Hematopoietic multipotent progenitor cell treated with erythropoietin and hydrocortisone succinate and interleukin-3 and kit ligand, for 8 days (in vitro differentiated cells): ENCODE measurements at regions not wholly inside any gene's neighbourhood (a gene's known extent, or its start where the extent isn't known, plus 50 kb on each side); places are given as distances from the start of the nearest gene placed in this dataset.

Experiments used
- DNase-seq: peaks from one replicate; pipeline ENCODE4 v3.0.0-alpha.2; 2015

DNA sequence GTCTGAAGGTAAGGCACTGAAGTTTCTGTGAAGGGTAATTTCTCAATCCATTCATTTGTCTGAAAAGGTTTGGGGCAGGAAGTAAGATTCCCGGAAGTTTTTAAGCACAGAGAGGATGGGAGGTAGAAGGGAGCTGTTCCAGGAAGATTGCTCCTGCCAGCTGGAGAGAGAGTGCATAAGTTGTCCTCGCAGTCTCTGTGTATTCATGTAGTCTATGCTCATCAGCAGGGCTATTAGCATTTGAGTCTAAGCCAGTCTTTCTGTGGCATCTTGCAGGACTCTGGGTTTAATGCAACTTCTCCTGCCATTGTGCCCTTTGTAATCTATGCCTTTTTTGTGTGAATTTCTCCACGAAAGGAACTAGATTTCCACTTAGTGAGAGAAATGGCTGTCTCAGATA lies 140.8 kb upstream of the FGGY start:
- DNase-seq, result no peak

DNA sequence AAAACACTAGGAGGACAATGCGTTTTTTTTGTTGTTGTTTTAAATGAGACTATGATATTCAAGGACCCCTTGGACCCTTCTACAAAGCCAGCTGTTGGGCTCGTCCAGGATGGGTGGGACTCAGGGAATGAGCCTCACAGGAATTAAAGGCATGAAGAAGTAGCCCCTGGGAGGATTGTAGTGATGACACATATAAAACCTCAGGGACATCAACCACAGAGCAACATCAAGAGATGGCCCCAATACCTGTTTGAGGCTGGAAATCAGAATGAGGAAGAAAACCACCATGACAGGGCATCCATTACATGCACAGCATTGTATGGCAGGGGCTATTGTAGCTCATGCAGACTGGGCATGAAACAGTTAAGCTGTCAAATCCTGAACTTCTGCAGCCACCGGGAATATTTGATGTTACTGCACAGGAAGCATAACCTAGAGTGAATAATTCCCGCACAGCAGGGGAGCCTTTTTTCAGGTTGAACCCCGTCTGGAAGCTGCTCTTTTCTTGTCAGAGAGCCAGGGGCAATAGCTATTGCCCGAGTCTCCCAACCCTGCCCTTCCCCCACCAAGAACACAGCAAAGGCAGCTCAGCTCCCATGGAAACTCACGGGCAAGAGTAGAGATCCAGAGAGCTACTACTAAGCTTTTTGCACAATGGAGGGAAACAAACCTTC lies 140.2 kb upstream of the FGGY start:
- DNase-seq, result no peak

DNA sequence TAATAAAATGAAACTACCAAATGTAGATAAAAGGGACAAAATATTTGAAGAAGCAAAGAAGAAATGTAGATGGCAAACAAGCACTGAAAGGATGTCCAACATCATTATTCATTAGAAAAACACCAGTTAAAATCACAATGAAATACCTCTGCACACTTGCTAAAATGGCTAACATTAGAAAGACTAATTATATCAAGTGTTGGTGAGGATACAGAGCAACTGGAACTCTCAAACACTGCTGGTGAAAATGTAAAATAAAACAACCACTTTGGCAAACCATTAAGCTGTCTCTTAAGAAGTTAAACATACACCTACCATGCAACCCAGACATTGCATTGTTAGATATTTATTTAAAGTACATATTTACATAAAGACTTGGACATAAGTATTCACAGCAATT lies 138.6 kb upstream of the FGGY start:
- no peak for DNase-seq

DNA sequence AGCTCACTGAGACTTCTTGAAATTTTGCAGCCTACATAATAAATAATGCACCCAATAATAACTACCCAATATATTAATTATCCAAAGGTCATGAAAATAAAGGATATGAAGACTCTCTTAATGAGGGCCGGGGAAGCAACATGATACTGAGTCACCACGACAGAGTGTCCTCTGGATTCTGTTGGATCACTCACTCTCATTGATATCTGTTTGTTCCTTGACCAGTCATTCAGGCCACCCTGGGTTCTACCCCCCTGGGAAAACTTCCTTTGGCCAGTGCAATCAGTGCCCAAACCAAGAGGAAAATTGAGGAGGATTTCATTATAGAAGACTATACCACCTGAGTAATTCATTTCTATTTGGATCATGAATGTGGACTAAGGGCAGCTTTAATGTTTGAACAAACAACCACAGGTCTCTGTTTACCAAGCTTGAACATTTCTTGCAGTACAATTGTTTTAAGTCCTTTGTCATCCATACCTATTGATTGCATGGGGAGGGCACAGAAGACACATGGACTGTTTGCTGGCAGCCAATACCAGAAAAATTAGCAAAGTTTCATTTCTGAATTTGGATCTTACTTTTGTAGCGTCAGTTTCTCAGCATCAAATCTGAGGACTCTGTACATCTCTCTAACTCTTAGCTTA lies 137.2 kb upstream of the FGGY start:
- no peak for DNase-seq

DNA sequence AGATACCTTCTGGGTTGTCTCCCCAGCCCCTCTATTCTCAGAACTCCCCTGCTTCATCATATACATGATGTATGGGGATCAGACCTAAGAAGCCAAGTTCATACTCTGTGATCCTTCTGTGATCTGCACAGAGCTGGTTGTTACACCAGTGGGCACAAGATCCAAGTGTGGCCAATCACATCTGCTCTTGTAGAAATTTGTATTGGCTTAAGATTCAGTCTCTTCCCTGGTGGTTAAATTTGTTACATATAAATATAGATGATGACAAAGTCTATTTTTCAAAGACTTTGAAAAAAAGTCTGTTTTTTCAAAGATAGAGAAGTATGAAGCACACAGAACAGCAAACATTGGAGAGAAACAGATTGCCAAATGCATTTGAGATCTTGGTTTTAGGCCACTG lies 135.8 kb upstream of the FGGY start:
- DNase-seq, result no peak

DNA sequence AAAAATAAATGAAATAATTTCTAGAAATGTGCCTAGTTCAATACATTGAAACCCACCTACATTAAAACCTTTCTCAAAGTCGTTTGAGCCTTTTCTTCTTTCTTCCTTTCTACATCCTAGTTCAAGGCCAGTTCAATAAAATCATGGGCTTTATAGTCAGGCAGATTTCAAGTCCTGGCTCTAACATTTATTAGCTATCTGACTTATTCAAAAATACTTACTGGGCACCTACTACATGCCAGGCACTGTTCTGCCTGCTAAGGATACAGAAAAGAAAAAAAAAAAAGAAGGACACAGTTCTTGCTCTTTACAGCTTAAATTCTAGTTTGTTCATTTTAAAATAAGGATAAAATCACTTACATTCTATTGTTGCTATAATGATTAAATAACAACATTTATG lies 134.2 kb upstream of the FGGY start:
- DNase-seq, result no peak

DNA sequence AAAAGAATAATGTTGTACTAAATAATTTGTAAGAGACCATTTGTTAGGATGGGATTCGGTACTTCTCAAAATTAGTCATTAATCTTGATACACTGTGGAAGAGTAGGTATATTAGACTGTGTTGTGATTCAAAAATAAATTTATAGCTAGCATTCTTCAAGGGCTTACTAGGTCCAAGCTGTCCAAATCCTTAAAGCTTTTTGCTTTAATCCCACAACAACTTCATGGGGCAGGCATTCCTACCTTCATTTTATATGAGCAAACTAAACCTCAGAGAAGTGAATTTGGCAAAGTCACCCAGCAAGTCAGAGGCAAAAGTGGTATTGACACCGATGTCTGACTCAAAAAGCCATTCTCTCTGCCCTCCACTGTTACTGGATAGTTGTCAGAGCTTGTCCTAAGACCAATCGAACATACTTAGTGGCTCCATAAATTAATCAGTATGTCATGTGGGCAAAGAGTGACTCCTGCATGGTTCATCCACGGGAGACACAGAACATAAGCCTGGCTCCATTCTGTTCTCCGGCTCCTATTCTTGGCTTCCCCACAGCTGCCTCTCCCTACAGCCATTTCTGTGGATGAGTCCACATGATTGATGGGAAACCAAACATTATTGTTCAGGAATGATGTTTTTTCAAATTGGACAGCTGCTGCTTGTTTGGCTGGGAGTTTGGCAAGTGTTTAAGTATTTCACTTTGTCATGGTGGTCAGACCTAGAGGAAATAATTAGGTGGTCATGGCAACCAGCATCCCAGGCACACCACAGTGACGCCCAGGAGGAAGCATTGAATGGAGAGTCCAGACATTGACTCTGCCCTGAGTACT lies 133.4 kb upstream of the FGGY start:
- DNase-seq, result no peak

DNA sequence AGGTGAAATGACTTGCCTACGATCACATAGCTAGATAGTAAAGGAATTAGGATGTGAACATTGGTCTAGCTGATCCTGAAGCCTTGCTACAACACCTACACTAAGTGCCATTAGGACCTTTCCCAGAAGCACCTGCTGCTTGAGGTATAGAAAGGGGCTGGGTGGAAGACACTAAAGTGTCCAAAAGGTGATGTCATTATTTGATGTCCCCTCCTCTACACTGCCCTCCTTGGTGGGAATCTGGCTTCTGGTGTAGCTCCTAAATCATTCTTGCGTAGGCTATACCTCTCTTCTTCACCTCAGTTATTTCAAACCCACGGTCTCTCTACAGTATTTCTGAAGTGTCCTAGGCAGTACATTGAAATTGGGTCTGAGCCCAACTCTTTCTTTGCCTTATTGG lies 132.5 kb upstream of the FGGY start:
- DNase-seq, result no peak

DNA sequence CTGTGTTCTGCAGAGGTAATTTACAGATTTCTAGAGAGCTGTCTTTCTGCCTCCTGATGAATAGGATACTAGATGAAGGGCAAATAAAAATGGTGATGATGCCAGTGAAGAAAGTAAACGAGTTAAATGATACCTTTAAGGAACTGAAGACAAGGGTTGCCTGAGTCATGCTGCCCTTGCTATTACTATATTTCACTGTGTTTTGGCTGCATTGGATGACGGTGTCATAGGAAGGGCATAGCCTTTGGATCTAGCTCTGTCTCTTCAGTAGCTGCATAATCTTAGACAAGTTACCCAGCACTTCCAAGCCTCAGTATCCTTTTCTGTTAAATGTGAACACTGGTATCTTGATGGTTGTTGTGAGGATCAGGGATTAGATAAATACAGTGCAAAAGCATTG lies 131.5 kb upstream of the FGGY start:
- DNase-seq, result no peak

DNA sequence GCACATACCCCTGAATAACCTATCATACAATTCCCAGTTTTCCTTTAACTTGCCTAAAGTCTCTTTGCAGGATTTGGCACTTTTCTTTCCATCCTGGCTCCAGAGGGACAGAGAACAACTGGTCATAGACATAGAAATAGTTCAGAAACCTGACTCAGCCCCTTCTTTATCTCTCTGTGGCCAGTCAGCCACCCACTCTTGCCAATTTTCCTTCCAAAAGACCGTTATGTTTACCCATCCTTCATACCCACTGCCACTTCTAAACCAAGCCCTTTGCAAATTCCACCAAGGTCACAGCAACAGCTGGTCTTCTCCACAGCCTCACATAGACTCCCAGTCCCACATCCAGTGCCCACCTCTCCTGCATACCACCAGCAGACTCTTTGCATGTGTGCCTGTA lies 127.2 kb upstream of the FGGY start:
- DNase-seq, result no peak

DNA sequence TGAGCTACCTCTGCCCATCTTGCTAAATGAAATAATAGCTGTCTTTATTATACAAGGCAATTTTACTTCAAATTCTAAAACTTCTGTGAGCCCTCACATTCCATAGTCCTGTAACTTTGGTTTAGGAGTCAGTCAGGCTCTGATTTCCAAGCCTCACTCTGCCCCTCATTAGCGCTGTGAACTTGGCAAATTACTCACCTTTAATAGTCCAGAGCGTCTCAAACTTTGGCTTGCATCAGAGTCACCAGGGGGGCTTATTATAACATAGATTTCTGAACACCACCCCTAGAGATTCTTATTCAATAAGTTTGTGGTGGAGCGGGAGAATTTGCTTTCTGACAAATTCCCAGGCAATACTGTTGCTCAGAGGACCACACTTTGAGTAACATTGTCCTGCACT lies 126.2 kb upstream of the FGGY start:
- DNase-seq, result no peak

DNA sequence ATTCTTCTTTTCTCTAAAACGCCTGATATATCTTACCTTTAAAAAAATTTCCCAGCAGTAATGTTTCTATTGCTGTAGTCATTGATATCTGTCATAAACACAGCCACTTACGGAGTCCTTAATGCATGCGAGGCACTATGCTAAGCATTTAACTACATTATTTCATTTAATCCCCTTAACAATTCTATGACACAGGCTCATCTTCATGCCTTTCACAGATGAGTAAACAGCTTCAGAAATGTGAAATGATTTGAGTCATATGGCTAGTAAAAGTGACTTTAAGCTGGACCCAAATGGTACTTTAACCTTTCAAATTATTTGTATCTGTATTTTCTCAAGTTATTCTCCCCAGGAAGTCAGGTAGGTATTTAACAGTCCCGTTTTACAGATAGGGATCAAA lies 125.1 kb upstream of the FGGY start:
- DNase-seq, result no peak

DNA sequence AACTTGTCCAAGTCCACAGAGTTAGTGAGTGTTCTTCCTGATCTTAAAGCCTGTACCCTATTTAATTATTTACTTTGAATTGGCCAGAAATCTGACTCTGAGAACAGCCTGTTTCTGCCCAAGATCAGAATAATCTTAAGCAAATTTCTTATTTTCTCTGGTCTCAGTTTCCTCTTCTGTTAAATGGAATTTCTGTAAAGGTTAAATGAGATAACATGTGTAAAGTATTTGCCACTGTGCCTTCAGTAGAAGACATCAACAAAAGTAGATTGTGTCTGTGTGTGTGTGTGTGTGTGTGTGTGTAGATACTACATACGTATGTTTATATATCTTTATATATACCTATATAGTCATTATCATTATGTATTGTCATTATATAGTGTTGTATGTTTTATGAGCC lies 124.2 kb upstream of the FGGY start:
- no peak for DNase-seq

DNA sequence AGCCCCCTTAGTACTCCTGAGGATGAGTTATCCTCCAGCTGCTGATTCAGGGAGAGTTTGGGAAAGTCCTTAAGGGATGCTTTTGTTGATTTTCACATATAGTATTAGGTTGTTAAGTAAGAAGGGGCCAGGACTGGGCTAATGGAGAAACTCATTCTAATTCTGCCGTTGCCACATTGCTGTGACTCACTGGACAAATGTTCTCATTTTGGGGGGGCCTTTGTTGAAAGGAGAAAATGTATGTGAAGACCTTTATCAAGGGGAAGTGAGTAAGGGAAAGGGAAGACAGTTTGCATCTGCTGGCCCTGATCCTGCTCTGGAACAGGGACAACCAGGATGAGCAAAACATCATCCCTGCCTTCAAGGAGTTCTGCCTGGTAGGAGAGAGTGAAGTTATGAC lies 123.2 kb upstream of the FGGY start:
- DNase-seq, result no peak

DNA sequence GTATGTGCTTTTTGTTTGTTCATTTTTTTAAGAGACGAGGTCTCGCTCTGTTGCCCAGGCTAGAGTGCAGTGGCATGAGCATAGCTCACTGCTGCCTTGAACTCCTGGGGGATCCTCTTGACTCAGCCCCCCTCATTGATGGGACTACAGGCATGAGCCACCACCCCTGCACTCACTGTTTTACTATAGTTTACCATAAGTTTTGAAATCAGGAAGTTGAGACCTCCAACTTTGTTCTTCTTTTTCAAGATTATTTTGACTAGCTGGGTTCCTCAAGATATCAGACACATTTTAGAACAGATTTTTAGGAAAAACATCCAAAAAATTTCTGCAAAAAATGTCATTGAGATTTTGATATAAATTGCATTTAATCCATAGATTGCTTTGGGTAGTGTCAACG lies 120.4 kb upstream of the FGGY start:
- DNase-seq, result no peak

DNA sequence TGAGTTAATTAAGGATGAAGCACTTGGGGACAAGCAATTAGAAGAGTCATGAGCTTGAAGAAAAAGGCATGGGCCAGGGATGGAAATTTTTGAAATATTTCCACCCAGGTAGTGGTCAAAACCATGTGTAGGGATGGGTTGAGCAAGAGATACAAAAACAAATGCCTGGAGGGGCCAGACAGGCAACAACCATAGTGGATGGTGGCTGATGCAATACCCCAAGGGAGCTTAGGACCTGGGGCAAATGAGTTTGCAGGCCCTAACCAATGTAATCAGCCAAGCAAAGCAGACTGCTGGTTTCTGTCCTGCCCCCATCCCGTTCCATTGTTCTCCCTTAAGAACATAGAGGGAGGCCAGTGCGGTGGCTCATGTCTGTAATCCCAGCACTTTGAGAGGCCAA lies 119.1 kb upstream of the FGGY start:
- DNase-seq, result no peak

DNA sequence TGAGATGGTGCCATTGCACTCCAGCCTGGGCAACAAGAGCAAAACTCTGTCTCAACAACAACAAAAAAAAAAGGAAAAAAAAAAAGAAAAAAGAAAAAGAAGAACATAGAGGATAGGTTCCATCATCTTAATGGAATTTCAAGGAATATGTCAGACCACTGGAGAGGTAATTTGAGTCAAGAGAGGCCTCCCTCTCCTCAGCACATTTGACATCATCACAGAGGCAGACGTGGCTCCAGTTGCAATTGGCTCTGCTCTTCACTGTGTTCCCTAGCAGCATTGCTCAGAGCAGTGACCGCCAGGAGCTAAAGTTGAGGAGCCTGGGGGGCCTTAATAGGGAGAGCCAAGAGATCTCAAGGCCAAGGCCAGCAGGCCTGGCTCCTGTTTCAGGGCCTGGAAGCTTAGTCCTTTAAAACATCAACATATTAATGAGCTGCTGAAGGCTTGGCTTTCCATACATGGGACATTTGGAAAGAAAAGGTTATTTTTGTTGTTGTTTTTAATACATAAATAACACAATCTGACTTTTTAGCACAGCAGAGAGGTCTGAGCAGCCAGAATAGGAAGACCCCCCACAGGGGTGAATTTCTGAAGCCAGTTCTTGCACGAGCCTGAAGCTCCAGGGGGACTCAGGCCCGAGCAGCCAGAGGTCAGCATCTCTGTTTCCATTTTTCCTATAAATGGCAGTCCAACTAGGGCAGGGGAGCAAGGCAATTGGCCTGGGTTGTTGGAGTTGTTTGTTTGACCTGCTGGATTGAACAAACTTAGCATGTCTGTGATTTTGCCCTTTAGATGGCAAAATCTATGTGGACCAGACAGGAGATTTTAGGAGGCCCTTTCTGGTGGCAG lies 118.3 kb upstream of the FGGY start:
- DNase-seq, result no peak

DNA sequence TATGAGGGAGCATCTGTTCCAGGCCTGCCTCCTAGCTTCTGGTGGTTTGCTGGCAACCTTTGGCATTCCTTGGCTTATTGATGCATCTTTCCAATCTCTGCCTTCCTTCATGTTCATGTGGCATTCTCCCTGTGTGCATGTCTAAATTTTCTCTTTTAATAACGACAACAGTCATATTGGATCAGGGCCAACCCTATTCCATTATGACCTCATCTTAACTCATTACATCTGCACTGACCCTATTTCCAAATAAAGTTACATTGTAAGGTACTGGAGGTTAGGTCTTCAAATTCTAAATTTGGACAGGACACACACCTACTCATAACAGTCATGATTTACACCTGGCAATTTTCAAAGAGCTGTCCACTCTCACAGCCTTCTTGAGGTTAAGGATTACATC lies 117.2 kb upstream of the FGGY start:
- no peak for DNase-seq

DNA sequence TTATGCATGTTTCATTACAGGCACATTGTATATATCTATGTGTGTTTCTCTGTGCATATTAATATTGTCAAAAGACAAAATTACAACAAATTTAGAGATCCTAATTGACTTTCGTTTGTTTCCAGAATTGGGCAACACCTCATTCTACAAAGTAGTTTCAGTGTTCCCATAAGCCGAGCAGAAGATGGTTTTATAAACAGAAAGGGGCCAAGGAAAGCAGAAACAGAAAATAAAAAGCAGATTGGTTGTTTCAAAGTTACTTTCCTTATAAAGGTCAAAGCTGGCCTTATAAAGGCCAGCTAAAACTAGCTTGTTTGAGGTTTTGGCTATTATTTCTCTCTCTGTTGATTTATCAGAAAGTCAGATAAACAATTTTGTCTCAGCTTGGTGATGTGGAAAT lies 116.2 kb upstream of the FGGY start:
- DNase-seq, result no peak

DNA sequence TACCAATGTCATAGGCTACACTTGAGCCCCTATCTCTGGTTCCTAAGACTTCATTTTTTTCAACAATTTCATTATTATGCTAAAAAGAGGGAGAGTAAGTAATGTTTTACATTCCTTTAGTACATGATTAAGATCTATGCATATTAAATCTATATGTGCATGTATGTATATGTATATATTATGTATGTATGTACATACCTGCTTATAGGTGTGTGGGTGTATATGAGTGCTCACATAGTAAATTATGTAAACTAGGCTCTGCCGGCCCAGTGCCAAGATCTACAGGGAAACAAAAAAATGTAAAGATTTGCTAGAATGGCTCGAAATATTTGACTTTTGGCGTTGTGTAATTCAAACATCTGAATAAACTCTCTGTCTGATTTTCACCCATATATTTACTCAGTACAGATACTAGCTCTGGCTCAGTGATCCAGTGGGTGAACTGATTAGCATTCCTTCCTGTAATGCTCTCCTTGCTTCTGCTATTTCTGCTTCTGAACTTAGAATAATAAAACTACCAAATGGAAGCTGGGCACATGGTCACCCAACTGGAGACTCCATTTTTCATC lies 113.1 kb upstream of the FGGY start:
- no peak for DNase-seq

DNA sequence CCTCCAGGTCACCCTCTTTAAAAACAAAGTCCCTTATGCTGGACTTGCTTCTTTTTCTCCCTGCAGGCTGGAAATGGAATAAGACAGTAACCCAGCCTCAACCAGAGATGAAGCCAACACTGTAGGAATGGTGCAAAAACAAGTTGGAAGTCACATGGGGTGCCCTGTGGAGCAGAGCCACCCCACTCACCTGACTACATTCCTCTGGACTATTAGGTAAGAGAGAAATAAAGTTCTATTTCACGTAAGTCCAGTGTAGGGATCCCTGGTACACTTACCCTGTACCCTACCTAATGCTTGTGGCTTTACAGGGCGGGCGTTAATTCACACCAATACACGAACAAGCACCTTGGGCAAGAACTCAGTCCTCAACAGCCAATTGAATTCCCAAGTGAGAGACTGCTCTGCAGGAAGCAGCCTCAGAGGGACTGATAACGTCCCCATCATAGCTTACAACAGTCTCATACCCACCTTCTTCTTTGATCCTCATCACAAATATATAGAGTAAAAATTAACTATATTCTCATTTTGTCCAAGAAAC lies 112.5 kb upstream of the FGGY start:
- DNase-seq, result no peak

DNA sequence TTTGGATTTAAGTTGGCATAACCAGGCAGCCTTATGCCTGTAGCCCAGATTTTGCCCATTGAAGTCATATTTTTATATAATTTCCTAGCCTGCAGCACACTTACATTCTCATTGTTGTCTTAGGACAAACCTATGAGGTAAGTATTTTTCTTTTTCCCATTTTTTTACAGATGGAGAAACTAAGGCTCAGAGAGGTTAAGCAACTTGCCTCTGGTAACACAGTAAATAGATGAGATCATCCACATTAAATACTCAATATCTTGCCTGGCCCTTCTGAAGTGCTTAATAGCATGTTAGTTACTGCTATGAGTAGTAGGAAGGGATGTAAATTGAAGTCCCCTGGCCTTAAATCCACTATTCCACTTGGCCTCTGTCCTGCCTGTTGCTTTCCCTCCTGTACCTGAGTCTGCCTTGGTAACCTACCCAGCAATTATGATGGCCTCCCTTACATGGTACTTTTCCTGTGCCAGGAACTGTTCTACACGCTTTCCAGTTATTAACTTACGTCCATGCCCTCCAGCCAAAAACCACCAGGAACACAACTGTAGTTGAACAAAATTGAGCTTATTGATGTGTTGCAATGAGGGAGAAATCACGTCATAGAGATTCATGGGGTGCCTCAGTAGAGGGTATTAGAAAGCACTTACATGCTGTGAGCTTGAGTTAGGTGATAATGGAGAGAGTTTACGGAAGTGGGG lies 111.6 kb upstream of the FGGY start:
- DNase-seq, result no peak
